A673 (cell line): ENCODE measurements at regions not wholly inside any gene's neighbourhood (a gene's known extent, or its start where the extent isn't known, plus 50 kb on each side); places are given as distances from the start of the nearest gene placed in this dataset.
A peak's percentile ranks its signal among the peaks of the same experiment; 100 is the strongest.

Experiments
- BruUV-seq: library from RNA; stranded (reverse); fragments of 400-500 nt; replicated peaks from 2 replicates; lab custom pipeline; 2021; lab: Mats Ljungman, UMichigan
- CTCF ChIA-PET: fragments of 300-600 bp; sonication (Branson Sonifier 250); formaldehyde crosslinking; loops from one replicate; lab custom pipeline; 2022; ENCODE audit warnings: antibody characterized with exemption; lab: Charles Lee
- POLR2A ChIA-PET: fragments of 300-600 bp; sonication (Branson Sonifier 250); formaldehyde crosslinking; loops from one replicate; lab custom pipeline; 2022; ENCODE audit warnings: antibody characterized with exemption; ENCODE audit not compliant: low non-redundant PET; lab: Charles Lee
- DNase-seq: peaks from one replicate; pipeline ENCODE4 v3.0.0-alpha.2; 2015; ENCODE audit warnings: low spot score
- H3K27ac ChIP-seq: fragments of 200-600 bp; sonication (generic); 2 replicates; pipeline ENCODE4 v1.5.1; 2016; ENCODE audit warnings: mixed run types, low read depth, mild to moderate bottlenecking, mixed read lengths, antibody characterized with exemption, low read length; ENCODE audit not compliant: poor library complexity, severe bottlenecking
- H3K27me3 ChIP-seq: fragments of 200-600 bp; sonication (generic); replicated peaks from 2 replicates; pipeline ENCODE4 v1.6.1; 2017; ENCODE audit warnings: mixed run types, low read depth, mild to moderate bottlenecking, mixed read lengths, antibody characterized with exemption, low read length; ENCODE audit not compliant: insufficient read depth, poor library complexity
- H3K36me3 ChIP-seq: fragments of 200-600 bp; sonication (generic); 2 replicates; pipeline ENCODE4 v1.6.1; 2016; ENCODE audit warnings: mixed run types, mild to moderate bottlenecking, mixed read lengths, antibody characterized with exemption, low read length; ENCODE audit not compliant: insufficient read depth, poor library complexity, severe bottlenecking
- H3K4me1 ChIP-seq: fragments of 200-600 bp; sonication (generic); 2 replicates; pipeline ENCODE4 v1.6.1; 2017; ENCODE audit warnings: mixed run types, mild to moderate bottlenecking, mixed read lengths, antibody characterized with exemption, low read length; ENCODE audit not compliant: insufficient read depth, poor library complexity, severe bottlenecking
- H3K4me3 ChIP-seq: fragments of 200-600 bp; sonication (generic); 2 replicates; pipeline ENCODE4 v1.5.1; 2016; ENCODE audit warnings: low read depth, mixed run types, mild to moderate bottlenecking, mixed read lengths, low read length; ENCODE audit not compliant: poor library complexity, severe bottlenecking
- H3K9me3 ChIP-seq: fragments of 200-600 bp; sonication (generic); 2 replicates; pipeline ENCODE4 v1.6.1; 2016; ENCODE audit warnings: mixed run types, low read depth, mild to moderate bottlenecking, mixed read lengths, antibody characterized with exemption, low read length; ENCODE audit not compliant: poor library complexity, severe bottlenecking
- CTCF ChIP-seq: fragments of 300-800, 200-600 bp; sonication (generic); conservative IDR thresholded peaks from 2 replicates; pipeline ENCODE4 v1.5.1; 2017; ENCODE audit warnings: low read depth, mild to moderate bottlenecking, antibody characterized with exemption, low read length, moderate library complexity, mixed read lengths
- EZH2 ChIP-seq: fragments of 200-600 bp; sonication (generic); IDR thresholded peaks from 2 replicates; pipeline ENCODE4 v1.6.1; 2017; ENCODE audit warnings: borderline replicate concordance, low read depth, mild to moderate bottlenecking, mixed read lengths, antibody characterized with exemption, low read length; ENCODE audit not compliant: poor library complexity, severe bottlenecking
- intact Hi-C: fragments of 100-400 bp; cut with micrococcal nuclease; formaldehyde crosslinking; loops from one replicate; pipeline ENCODE4 v1.10.0; 2022; ENCODE audit not compliant: unreplicated experiment

DNA sequence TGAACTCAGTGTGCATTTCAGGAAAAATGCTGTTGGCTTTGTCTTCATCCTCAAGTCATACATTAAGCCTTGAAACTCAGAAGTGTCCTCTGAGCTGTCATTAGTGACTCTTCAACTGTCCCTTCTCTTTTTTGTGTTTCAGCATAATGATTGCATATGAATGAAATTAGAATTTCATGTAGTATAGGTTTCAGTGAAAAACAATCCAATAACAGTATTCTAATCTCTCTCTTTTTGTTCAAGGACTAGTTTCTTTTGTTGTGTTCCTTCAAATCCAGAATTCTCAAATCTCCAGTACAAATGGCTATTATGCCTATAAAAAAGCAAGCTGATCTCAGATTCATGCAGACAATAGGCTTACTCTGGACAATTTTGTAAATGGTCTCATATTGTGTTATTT, 133.5 kb downstream of the QPCT start:
- intact Hi-C loops: no loop called here
- H3K27ac ChIP-seq: no peak overlapping the region
- CTCF ChIA-PET: no interaction called here

GRCh38 chr2:37481244-37481643, 136.8 kb downstream of the QPCT start:
- peaks cover 4% of the 10 kb centered on the region for H3K9me3 ChIP-seq
- BruUV-seq: no TSS peak
- ChIA-PET POLR2A (no interaction called here), CTCF (no interaction called here)
- intact Hi-C loops: no loop called here
- no peak for DNase-seq
- H3K4me1 ChIP-seq: no peaks in the 10 kb centered on the region
- no peaks in the 10 kb centered on the region for H3K36me3 ChIP-seq
- H3K4me3 ChIP-seq: no peak overlapping the region
- TF ChIP-seq EZH2 (no peak), CTCF (no peak)
- H3K27me3 ChIP-seq: no peaks in the 10 kb centered on the region
- H3K27ac ChIP-seq: no peak overlapping the region

More for the DNA sequence above, 133.5 kb downstream of the QPCT start:
- no peak for DNase-seq
- POLR2A ChIA-PET: no interaction called here
- Histone ChIP-seq H3K4me3 (no peak overlapping the region), H3K36me3 (no peaks in the 10 kb centered on the region), H3K4me1 (no peaks in the 10 kb centered on the region), H3K9me3 (peaks cover 4% of the 10 kb centered on the region), H3K27me3 (no peaks in the 10 kb centered on the region)
- BruUV-seq: no TSS peak
- TF ChIP-seq CTCF (no peak), EZH2 (no peak)

DNA sequence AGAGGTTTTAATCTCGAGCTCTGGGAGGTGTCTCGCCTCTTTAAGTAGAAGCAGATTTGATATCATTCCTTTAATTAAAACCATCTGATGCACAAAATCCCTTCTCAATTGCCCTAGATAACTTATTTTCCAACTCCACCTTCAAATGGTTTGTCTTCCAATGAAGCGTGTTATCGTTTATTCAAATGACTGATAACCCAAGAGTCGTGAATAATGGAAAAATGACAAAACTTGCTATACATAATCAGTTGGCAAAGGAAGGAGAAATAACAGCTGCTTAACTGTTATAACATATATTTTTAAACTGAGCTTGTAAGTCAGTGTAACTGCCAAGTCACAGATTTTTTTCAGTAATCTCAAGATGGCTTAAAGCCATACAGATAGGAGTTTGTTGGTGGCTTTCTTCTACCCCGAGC, 144.6 kb downstream of the QPCT start:
- intact Hi-C loops: no loop called here
- TF ChIP-seq EZH2 (no peak), CTCF (no peak)
- no peak overlapping the region for H3K4me3 ChIP-seq
- no peak overlapping the region for H3K27ac ChIP-seq
- BruUV-seq: no TSS peak
- peaks cover 6% of the 10 kb centered on the region for H3K9me3 ChIP-seq
- peak; percentile 3 for DNase-seq
- no peaks in the 10 kb centered on the region for H3K27me3 ChIP-seq
- POLR2A ChIA-PET: no interaction called here
- CTCF ChIA-PET: interaction anchor here (0.5 kb wide), 1 partner anchor 75 kb away, joined by 11 read pairs; no protein-coding TSS in a partner anchor
- peaks cover 4% of the 10 kb centered on the region for H3K4me1 ChIP-seq
- no peaks in the 10 kb centered on the region for H3K36me3 ChIP-seq
